Activated CD8-positive, alpha-beta memory T cell treated with anti-CD3 and anti-CD28 coated beads, Interleukin-2, amount 10 ng/mL, durations not matched to agents 7 days and 5 days (primary cell): ENCODE measurements at regions not wholly inside any gene's neighbourhood (a gene's known extent, or its start where the extent isn't known, plus 50 kb on each side); places are given as distances from the start of the nearest gene placed in this dataset.

Source experiments
- ATAC-seq: fragments of 150-1000 bp; cut with Tn5 transposase; one replicate; pipeline ENCODE4 v1.10.0; 2021; ENCODE audit warnings: moderate library complexity
- CTCF ChIA-PET: fragments of 350-600 bp; sonication (Branson Sonifier 250); formaldehyde crosslinking; loops from one replicate; lab custom pipeline; 2021; ENCODE audit warnings: antibody characterized with exemption; lab: Charles Lee
- DNase-seq: peaks from one replicate; pipeline ENCODE4 v3.0.0-alpha.2; 2020
- H3K27ac Mint-ChIP-seq: one replicate; pipeline ENCODE4 v1.8.0; 2021; ENCODE audit warnings: mild to moderate bottlenecking, mixed read lengths
- H3K27me3 Mint-ChIP-seq: one replicate; pipeline ENCODE4 v1.8.0; 2021; ENCODE audit warnings: mixed read lengths
- H3K36me3 Mint-ChIP-seq: one replicate; pipeline ENCODE4 v1.8.0; 2021; ENCODE audit warnings: mild to moderate bottlenecking, mixed read lengths
- H3K4me1 Mint-ChIP-seq: one replicate; pipeline ENCODE4 v1.8.0; 2021; ENCODE audit warnings: mixed read lengths
- H3K4me3 Mint-ChIP-seq: one replicate; pipeline ENCODE4 v1.8.0; 2021; ENCODE audit warnings: mild to moderate bottlenecking, moderate library complexity, mixed read lengths
- H3K9me3 Mint-ChIP-seq: one replicate; pipeline ENCODE4 v1.8.0; 2022; ENCODE audit warnings: low read depth, mixed read lengths

DNA sequence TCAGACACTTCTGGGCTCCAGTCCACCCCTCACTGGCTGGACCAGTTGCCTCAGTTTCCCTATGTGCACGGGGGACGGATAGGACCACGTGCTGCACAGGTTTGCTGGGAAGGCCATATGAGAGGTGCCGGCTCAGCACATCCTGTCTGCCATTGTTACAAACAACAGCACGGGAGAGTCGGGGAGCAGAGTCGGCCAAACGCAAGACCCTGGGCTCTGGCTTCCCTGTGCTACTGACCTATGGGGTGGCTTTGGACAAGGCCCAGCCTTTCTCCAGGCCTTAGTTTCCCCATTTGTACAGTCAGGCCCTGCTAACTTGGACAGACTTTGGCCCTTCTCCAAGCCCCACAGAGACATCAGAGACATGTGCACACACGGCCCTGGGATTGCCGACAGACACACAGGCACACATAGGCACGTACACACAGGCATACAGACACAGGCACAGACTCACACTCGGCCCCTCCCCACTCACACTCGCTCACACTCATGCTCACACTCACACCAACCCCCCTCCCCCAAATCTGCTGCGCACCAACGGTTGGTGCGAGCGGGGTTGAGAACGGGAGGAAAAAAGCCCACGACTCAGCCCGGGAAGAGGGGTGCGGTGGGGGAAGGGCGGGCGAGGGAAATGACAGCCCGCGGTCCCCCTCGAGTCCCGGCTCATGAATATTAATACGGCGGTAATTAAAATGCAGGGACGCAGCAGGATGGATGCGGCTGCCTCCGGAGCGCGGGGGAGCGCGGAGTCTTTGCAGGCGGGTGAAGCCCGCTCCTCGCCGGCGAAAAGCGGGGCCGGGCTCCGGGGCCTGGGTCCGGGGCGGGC, 133.0 kb downstream of the C9orf50 start:
- no peaks in the 10 kb centered on the region for H3K27me3 Mint-ChIP-seq

DNA sequence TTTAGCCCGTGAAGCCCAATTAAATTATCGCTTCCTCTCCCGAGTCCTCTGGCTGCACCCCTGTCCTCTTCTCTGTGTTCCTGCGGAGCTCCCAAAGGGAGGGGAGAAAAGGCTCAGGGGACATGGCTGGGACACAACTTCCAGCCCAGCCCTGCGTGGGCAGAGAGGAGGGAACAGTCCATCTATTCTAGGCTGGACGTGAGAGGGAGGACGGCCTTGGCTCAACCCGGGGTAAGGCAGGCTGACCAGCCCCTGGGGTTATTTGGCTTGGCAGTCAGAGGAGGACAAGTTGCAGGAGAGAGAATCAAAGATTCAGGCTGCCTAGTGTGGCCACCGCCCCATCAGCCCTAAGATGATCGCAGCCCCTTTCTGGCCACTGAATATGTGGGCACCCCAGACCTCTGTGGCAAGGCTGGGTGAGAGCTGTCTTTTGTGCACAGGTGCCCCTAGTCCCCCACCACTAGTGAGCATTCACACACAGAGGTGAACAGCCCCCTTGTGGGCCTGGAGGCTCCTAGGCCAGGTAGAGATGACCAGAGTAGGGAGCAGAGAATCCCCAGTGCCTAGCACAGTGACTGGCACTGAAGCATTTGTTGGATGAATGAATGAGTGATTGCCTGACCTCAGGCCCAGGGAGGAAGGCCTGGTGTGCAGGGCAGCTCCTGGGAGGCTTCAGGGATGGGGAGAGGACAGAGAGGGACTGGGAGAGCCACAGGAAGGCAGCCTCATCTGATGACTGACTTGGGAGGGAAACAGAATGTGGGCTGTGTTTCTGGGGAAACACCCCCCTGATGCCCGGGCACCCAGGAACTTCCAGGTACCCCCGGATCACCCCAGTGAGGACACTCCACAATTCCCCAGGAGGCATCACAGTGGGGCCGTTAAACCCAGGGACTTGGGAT, 133.9 kb downstream of the C9orf50 start:
- Mint-ChIP-seq H3K27me3 (no peaks in the 10 kb centered on the region), H3K27ac (peak overlapping the region; percentile 92), H3K9me3 (no peaks in the 10 kb centered on the region), H3K4me3 (peak overlapping the region; percentile 16), H3K4me1 (peaks cover 53% of the 10 kb centered on the region), H3K36me3 (peaks cover 8% of the 10 kb centered on the region)
- ATAC-seq (no peak), DNase-seq (no peak)
- CTCF ChIA-PET, result interaction anchor here (0.5 kb wide), 1 partner anchor 139 kb away, joined by 3 read pairs; the partner anchor contains the start of gene NTMT1

More for the DNA sequence above, 133.0 kb downstream of the C9orf50 start:
- CTCF ChIA-PET, result no interaction called here
- ATAC-seq (peak; percentile 27), DNase-seq (peak; percentile 48)
- Mint-ChIP-seq H3K4me1 (peaks cover 56% of the 10 kb centered on the region), H3K4me3 (peak overlapping the region; percentile 75), H3K9me3 (no peaks in the 10 kb centered on the region), H3K36me3 (peaks cover 10% of the 10 kb centered on the region), H3K27ac (peak overlapping the region; percentile 92)

DNA sequence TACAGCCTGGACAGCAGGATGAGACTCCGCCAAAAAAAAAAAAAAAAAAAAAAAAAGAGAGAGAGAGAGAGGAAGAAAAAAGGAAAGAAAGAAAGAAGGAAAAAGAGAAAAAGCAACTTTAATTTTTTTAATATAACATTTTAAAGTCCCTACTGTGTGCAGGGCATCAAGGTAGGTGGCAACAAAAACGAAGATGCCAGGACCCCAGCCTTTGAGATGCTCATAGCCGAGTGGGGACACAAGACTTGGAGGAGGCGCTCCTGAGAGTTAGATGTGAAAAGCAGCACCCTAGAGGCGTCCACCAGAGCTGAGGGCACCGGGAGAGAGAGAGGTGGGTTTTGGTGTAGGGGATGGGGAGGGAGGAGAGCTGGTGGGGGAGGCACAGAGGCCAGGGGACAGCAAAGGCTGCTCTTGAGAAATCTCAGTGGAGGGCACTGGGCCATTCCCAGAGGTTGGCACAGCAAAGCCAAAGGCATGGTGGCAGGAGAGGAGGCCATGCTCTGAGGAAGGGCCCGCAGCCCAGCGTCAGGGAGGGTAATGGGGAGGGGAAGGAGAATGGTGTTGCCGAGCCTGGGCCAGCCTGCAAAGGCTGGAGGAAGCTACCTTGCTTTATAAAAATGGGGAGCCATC, 135.6 kb downstream of the C9orf50 start:
- no peak for ATAC-seq
- CTCF ChIA-PET, result interaction anchor here (0.9 to 1.2 kb wide), 2 partner anchors 157 to 353 kb away, joined by 3 to 5 read pairs; partner anchors contain the start of gene ASB6
- Mint-ChIP-seq H3K4me1 (peaks cover 38% of the 10 kb centered on the region), H3K9me3 (no peaks in the 10 kb centered on the region), H3K27ac (peak overlapping the region; percentile 29), H3K36me3 (peaks cover 4% of the 10 kb centered on the region), H3K4me3 (no peak overlapping the region), H3K27me3 (peaks cover 14% of the 10 kb centered on the region)
- no peak for DNase-seq

DNA sequence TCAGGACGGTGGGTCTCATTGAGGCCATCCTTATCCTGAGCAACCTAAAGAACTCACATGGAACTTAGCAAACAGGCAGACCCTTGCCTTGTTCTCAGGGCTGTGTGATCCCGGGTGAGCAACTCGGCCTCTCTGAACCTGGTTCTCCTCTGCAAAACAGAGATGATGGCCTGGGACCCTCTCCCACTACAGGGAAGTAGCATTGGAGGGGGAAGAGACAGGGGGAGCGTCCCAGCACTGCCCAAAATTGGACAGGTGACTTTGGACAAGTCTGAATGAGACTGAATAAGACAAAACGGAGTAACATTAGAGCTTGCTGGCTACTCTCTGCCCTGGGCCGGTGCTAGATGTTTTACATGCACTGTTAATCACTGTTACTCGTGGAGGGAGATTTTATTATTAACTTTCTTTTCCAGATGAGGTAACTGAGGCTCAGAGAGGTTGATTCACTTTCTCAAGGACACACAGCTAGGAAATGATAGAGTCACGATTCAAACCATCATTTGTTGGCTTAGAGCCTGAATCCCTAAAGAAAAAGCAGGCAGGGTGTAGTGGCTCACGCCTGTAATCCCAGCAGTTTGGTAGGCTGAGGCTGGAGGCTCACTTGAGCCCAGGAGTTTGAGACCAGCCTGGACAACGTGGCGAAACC, 136.4 kb downstream of the C9orf50 start:
- DNase-seq (no peak), ATAC-seq (no peak)
- Mint-ChIP-seq H3K9me3 (no peaks in the 10 kb centered on the region), H3K4me3 (no peak overlapping the region), H3K27me3 (peaks cover 16% of the 10 kb centered on the region), H3K4me1 (peaks cover 32% of the 10 kb centered on the region), H3K27ac (no peak overlapping the region), H3K36me3 (peaks cover 3% of the 10 kb centered on the region)
- CTCF ChIA-PET, result interaction anchor here (1.2 kb wide), 1 partner anchor 353 kb away, joined by 5 read pairs; no protein-coding TSS in a partner anchor

DNA sequence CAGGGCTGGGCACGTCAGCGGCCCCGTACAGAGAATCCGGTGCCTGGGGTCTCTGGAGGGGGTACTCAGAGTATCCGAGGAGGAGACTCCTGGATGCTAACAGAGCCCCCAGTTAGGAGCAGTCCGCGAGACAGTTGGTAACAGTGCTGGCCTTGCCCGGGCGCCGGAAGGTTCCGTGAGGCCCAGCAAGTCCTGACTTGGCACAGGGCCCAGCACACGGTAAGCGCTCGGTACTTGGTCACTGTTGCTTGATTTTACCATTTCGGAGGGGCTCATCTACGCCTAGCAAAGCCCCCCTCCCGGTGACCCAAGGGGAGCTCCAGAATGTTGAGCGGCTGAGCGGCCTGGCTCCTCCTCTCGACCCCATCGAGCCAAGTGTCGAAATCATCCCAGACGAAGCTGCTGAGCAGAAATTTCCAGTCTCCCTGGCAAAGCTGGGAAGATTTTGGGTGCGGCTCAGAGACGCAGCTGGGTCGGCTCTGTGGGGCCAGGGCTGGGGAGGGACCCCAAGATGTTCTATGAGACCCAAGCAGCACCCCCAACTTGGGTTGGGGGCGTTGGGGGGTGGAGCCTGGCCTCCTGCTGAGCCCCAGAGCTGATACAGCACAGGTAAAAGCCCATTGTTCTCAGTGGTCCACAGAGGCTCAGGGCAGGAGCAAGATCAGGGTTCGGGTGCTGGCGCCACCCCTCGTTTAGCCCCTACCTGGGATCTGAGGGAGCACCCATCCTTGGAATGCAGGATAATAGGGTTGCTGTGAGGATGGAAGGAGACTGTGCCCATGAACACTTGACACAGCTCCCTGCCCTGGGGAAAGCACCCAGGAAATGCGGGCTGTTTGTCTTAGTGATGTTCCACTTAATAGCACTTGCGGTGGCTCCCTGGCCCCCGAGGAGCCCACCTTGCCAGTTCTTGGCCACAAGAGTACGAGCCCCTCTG, 137.2 kb downstream of the C9orf50 start:
- no peak overlapping the region for H3K4me3 Mint-ChIP-seq
- no peaks in the 10 kb centered on the region for H3K9me3 Mint-ChIP-seq
- peaks cover 16% of the 10 kb centered on the region for H3K27me3 Mint-ChIP-seq
- CTCF ChIA-PET, result interaction anchor here (0.8 to 1.1 kb wide), 2 partner anchors 25 to 341 kb away, joined by 4 read pairs; no protein-coding TSS in a partner anchor
- peaks cover 28% of the 10 kb centered on the region for H3K4me1 Mint-ChIP-seq
- H3K36me3 Mint-ChIP-seq, result no peaks in the 10 kb centered on the region
- no peak overlapping the region for H3K27ac Mint-ChIP-seq
- ATAC-seq, result no peak
- DNase-seq, result no peak

DNA sequence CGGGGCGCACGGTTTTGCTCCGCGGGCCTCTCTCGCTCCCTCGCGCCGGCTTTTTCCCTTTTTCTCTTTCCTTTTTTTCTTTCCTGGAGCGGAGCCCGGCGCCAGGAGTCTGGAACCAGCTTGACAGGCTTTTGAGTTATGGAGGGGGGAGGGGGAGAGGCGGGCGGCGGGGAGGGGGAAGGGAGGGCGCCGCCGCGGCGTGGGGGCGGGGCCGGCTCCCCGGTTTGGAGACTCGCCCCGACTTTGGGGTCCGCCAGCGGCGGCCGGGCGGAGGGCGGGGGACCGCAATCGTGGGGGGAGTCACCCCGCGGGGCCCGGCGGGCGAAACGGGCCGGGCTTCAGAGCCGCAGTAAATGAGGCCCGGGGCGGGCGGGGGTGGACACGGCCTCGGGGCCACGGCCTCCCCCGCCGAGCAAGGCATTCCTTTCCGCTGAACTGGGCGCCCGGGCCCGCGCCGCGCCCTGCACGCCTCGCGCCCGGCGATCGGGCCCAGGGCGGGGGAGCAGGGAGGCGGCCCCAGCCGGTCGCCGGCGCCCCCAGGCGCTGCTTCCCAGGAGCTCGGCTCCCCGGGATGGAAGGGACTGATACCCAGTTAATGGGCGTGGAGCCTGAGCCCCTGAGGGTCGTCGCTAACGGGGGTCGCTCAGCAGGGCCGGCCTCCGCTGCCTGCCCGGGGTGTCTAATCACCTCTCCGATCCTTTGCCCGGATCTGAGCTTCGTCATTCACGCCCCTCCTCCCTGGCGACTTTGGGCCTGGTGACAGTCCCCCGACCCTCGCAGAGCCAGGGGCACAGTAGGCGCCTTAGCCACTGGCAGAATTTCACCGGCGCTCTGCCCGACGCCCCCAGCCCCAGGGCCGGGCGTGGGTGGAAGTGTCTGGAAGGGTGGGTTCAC, 138.1 kb downstream of the C9orf50 start:
- no peak overlapping the region for H3K27ac Mint-ChIP-seq

DNA sequence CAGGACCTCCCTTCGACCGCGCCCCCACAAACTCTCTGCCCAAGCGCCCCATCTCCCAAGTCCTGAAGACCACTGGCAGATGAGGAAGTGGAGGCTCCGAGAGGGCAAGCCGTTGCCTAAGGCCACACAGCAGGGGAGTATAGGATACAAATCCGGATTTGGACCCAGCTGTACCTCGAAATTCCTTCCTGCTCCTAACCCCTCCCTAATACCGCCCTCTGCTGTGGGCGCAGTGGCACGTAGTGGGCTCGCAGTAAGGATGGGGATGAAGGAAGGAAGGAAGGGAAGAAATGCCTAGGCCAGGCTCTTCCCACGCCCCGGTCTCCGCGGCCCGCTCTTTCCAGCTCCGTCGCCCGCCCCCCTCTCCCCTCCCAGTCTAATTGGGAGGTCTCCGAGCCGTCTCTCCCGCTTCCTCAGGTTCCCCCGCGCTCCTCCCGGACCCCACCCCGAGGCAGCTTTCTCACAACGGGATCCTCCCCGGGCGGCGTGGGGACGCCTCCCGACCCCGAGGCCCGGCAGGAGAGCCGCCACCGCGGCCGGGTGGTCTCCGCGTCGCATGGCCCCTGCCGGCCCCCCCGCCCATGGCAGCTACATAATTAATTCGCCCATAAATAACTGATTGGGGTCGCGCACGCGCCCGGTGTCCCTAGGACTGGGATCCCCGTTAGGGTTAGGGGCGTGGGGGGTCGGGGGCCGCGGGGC, 138.9 kb downstream of the C9orf50 start:
- peaks cover 16% of the 10 kb centered on the region for H3K27me3 Mint-ChIP-seq
- peak overlapping the region; percentile 22 for H3K4me3 Mint-ChIP-seq
- peaks cover 19% of the 10 kb centered on the region for H3K4me1 Mint-ChIP-seq
- no peaks in the 10 kb centered on the region for H3K9me3 Mint-ChIP-seq
- ATAC-seq (no peak), DNase-seq (no peak)
- H3K36me3 Mint-ChIP-seq, result no peaks in the 10 kb centered on the region
- H3K27ac Mint-ChIP-seq, result no peak overlapping the region
- CTCF ChIA-PET, result interaction anchor here (0.8 kb wide), 1 partner anchor 19 kb away, joined by 3 read pairs; no protein-coding TSS in a partner anchor

More for the DNA sequence above, 138.1 kb downstream of the C9orf50 start:
- H3K4me3 Mint-ChIP-seq, result peak overlapping the region; percentile 39
- DNase-seq (no peak), ATAC-seq (peak; percentile 59)
- H3K9me3 Mint-ChIP-seq, result no peaks in the 10 kb centered on the region
- CTCF ChIA-PET, result interaction anchor here (0.8 to 1.1 kb wide), 2 partner anchors 20 to 340 kb away, joined by 3 to 4 read pairs; no protein-coding TSS in a partner anchor
- H3K4me1 Mint-ChIP-seq, result peaks cover 24% of the 10 kb centered on the region
- peaks cover 16% of the 10 kb centered on the region for H3K27me3 Mint-ChIP-seq
- H3K36me3 Mint-ChIP-seq, result no peaks in the 10 kb centered on the region

DNA sequence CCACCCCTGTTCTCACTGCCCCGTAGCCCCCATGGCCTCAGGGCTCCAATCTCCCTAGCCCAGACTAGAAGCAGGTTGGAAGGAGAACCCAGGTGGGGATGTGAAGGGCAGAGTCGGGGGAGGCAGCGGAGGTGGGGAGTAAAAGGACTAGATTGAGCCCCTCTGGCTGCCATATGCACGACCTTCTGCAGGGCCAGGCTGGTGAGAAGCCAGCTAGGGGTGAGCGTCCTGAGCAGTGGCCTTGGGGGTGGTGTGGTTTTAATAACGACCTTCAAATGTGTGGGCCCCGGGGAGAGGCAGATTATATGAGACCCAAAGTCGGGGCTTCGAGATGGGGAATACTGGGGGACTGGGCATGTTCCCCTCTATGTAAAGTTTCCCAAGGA, 139.5 kb downstream of the C9orf50 start:
- H3K27ac Mint-ChIP-seq, result no peak overlapping the region

DNA sequence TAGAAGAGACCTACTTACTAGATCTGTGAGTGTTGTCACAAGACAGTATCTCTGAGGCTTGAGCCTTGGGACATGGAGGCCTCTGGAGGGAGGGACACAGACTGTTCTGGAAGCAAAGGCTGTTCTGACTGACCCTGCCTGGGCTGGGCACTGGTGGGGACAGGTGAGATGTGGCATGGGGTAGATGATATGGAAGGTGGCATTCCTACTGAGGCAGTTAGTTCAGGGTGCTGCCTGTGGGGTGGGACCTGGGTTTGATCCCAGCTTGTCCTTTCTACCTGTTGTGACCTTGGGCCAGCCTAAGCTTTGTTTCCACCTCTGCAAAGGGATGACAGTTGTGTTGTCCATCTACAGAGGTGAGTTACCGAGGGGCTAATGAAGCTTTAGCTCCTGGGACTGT, 140.2 kb downstream of the C9orf50 start:
- Mint-ChIP-seq H3K4me3 (no peak overlapping the region), H3K27me3 (peaks cover 16% of the 10 kb centered on the region), H3K4me1 (peaks cover 13% of the 10 kb centered on the region), H3K9me3 (no peaks in the 10 kb centered on the region), H3K27ac (no peak overlapping the region), H3K36me3 (no peaks in the 10 kb centered on the region)
- ATAC-seq, result no peak
- no peak for DNase-seq
- CTCF ChIA-PET, result no interaction called here

More for the DNA sequence above, 139.5 kb downstream of the C9orf50 start:
- CTCF ChIA-PET, result no interaction called here
- H3K4me1 Mint-ChIP-seq, result peaks cover 17% of the 10 kb centered on the region
- peaks cover 16% of the 10 kb centered on the region for H3K27me3 Mint-ChIP-seq
- no peaks in the 10 kb centered on the region for H3K9me3 Mint-ChIP-seq
- H3K36me3 Mint-ChIP-seq, result no peaks in the 10 kb centered on the region
- no peak for DNase-seq
- no peak overlapping the region for H3K4me3 Mint-ChIP-seq
- no peak for ATAC-seq

DNA sequence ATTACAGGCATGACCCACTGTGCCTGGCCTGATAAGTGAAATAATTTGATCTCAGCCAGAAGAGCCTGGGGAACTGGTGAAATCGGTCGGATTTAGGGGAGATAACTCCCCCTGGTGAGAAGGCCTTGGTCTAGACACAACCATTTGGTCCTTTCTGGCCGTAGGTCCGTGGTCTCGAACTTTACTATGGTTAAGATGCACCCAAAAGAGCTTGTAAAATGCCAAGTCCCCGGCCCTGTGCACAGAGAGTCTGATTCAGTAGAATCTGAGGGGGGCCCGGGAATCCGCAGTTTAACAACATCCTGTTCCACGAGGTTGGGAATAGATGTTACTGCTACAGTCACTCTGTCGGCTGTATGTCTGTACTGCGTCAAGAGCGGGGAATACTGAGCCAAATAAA, 140.7 kb downstream of the C9orf50 start:
- Mint-ChIP-seq H3K9me3 (no peaks in the 10 kb centered on the region), H3K36me3 (no peaks in the 10 kb centered on the region), H3K4me3 (no peak overlapping the region), H3K4me1 (peaks cover 11% of the 10 kb centered on the region), H3K27ac (no peak overlapping the region), H3K27me3 (peaks cover 16% of the 10 kb centered on the region)
- no peak for ATAC-seq
- CTCF ChIA-PET, result no interaction called here
- DNase-seq, result no peak

DNA sequence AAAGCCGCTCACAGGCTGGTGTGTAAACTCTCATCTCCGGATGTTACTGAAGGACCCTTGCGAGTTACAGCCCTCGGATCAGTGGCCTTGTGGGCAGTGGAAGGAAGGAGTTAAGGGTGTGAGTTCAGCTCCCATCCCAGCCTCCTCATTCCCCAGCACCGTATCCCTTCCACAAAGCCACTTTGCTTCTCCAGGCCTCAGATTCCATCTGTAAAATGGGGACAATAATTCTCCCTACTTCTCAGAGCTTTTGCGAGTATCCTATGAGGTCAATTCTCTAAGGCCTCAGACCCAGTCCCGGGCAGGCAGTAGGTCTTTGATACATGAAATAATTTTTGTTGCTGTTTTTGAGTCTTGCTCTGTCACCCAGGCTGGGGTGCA, 141.3 kb downstream of the C9orf50 start:
- Mint-ChIP-seq H3K36me3 (no peaks in the 10 kb centered on the region), H3K4me3 (no peak overlapping the region), H3K27ac (no peak overlapping the region), H3K9me3 (no peaks in the 10 kb centered on the region), H3K4me1 (peaks cover 11% of the 10 kb centered on the region), H3K27me3 (peaks cover 16% of the 10 kb centered on the region)
- DNase-seq, result no peak
- ATAC-seq, result no peak
- CTCF ChIA-PET, result no interaction called here
